SK-N-SH treated with all-trans-retinoic acid at 6 μM for 48 hours (cell line): ENCODE measurements at regions not wholly inside any gene's neighbourhood (a gene's known extent, or its start where the extent isn't known, plus 50 kb on each side); places are given as distances from the start of the nearest gene placed in this dataset.

Experiments
- CSDC2 ChIP-seq: fragments of 250-450 bp; sonication (Bioruptor Pico); IDR thresholded peaks from 2 replicates; pipeline ENCODE4 v1.5.0; 2020; ENCODE audit warnings: mild to moderate bottlenecking, moderate library complexity
- ESRRG ChIP-seq: fragments of 250-450 bp; sonication (Bioruptor Pico); IDR thresholded peaks from 2 replicates; pipeline ENCODE4 v1.6.1; 2021; ENCODE audit warnings: mild to moderate bottlenecking
- GLIS3 ChIP-seq: fragments of 250-450 bp; sonication (Bioruptor Pico); IDR thresholded peaks from 2 replicates; pipeline ENCODE4 v1.5.0; 2020; ENCODE audit warnings: mild to moderate bottlenecking, moderate library complexity
- PPARA ChIP-seq: fragments of 250-450 bp; sonication (Bioruptor Pico); IDR thresholded peaks from 2 replicates; pipeline ENCODE4 v1.5.0; 2020; ENCODE audit warnings: mild to moderate bottlenecking, borderline replicate concordance
- RARB ChIP-seq: fragments of 250-450 bp; sonication (Bioruptor Pico); IDR thresholded peaks from 2 replicates; pipeline ENCODE4 v1.8.0; 2021; ENCODE audit warnings: mild to moderate bottlenecking, moderate library complexity
- ZFP30 ChIP-seq: fragments of 450-650 bp; formaldehyde crosslinking; IDR thresholded peaks from 2 replicates; pipeline ENCODE4 v1.5.0; 2022; ENCODE audit warnings: mild to moderate bottlenecking, moderate library complexity
- ZNF565 ChIP-seq: fragments of 450-650 bp; formaldehyde crosslinking; conservative IDR thresholded peaks from 2 replicates; pipeline ENCODE4 v1.5.0; 2020; ENCODE audit warnings: low read depth, mild to moderate bottlenecking, moderate library complexity
- ZNF70 ChIP-seq: fragments of 450-650 bp; formaldehyde crosslinking; IDR thresholded peaks from 2 replicates; pipeline ENCODE4 v1.5.0; 2020; ENCODE audit warnings: mild to moderate bottlenecking, moderate library complexity
- TF ChIP-seq, protein P1 (sequence below): fragments of 250-450 bp; sonication (Bioruptor Pico); IDR thresholded peaks from 2 replicates; pipeline ENCODE4 v1.8.0; 2020; ENCODE audit warnings: mild to moderate bottlenecking, moderate library complexity, borderline replicate concordance

DNA sequence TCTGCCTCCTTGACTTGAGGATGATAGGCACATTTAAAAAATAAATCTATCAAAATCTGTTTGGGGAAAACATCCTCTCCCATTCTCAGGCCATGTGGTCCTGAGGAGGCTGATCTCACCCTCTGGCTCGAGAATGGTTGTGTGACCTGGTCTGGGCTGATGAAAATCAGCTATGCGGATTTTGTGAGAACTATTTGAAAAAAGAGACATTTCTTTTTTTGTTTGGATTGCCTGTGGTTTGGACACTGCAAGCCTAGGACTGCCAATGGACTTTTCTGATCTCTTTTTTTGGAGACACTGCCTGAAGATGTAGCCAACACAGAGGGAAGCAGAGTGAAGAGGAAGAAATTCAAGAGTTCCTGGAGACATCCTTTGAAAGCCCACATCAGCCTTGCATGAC lies 145.9 kb downstream of the HS3ST3B1 start:
- TF ChIP-seq ZNF70 (no peak), PPARA (no peak), ZFP30 (CRISPR knock-in tag) (no peak), ESRRG (CRISPR knock-in tag) (no peak), CSDC2 (no peak), ZNF565 (CRISPR knock-in tag) (no peak), RARB (CRISPR knock-in tag) (no peak), GLIS3 (no peak)
- TF ChIP-seq, protein P1, sequence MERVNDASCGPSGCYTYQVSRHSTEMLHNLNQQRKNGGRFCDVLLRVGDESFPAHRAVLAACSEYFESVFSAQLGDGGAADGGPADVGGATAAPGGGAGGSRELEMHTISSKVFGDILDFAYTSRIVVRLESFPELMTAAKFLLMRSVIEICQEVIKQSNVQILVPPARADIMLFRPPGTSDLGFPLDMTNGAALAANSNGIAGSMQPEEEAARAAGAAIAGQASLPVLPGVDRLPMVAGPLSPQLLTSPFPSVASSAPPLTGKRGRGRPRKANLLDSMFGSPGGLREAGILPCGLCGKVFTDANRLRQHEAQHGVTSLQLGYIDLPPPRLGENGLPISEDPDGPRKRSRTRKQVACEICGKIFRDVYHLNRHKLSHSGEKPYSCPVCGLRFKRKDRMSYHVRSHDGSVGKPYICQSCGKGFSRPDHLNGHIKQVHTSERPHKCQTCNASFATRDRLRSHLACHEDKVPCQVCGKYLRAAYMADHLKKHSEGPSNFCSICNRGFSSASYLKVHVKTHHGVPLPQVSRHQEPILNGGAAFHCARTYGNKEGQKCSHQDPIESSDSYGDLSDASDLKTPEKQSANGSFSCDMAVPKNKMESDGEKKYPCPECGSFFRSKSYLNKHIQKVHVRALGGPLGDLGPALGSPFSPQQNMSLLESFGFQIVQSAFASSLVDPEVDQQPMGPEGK (CRISPR knock-in tag), result no peak
